Endothelial cell of umbilical vein (primary cell): ENCODE measurements at regions not wholly inside any gene's neighbourhood (a gene's known extent, or its start where the extent isn't known, plus 50 kb on each side); places are given as distances from the start of the nearest gene placed in this dataset.

Experiments
- BruUV-seq: library from RNA; stranded (reverse); fragments of 400-500 nt; replicated peaks from 2 replicates; lab custom pipeline; 2021; lab: Mats Ljungman, UMichigan
- CTCF ChIA-PET: fragments of 300-600, 350-600 bp; sonication (Branson Sonifier 250); formaldehyde crosslinking; loops from one replicate; lab custom pipeline; 2021; ENCODE audit warnings: antibody characterized with exemption, inconsistent platforms; lab: Charles Lee
- POLR2A ChIA-PET: fragments of 300-600, 350-600 bp; sonication (Branson Sonifier 250); formaldehyde crosslinking; loops from one replicate; lab custom pipeline; 2021; ENCODE audit warnings: antibody characterized with exemption, inconsistent platforms; lab: Charles Lee
- DNase-seq: peaks from one replicate; pipeline ENCODE4 v3.0.0-alpha.2; 2011; ENCODE audit warnings: low read depth, low spot score
- FAIRE-seq: peaks from 2 replicates; lab custom pipeline; 2011; peaks lifted over from hg19 to GRCh38; lab: Jason Lieb, UNC
- H2AFZ ChIP-seq: 2 replicates; pipeline ENCODE4 v1.6.0; 2012; ENCODE audit warnings: low read depth, low read length, control low read depth, inconsistent platforms
- H3K27ac ChIP-seq: 2 replicates; pipeline ENCODE4 v1.5.1; 2011; ENCODE audit warnings: low read depth, mild to moderate bottlenecking, control low read depth, low read length, moderate library complexity; ENCODE audit not compliant: insufficient read depth
- H3K27me3 ChIP-seq, 2 experiments: 2 replicates each; pipeline versions ENCODE4 v1.6.0 to v1.6.1; 2011; ENCODE audit warnings: low read length in 2 of 2, mixed read lengths in 1 of 2; ENCODE audit not compliant: control insufficient read depth in 2 of 2, insufficient read depth in 2 of 2
- H3K36me3 ChIP-seq, 2 experiments: 2 replicates in 1 of 2; 3 replicates in 1 of 2; pipeline ENCODE4 v1.5.1; 2011; ENCODE audit warnings: low read length in 2 of 2, mild to moderate bottlenecking in 1 of 2, moderate library complexity in 1 of 2; ENCODE audit not compliant: control insufficient read depth in 2 of 2, insufficient read depth in 2 of 2; ENCODE audit errors: extremely low read depth in 1 of 2
- H3K4me1 ChIP-seq: 3 replicates; pipeline ENCODE4 v1.5.1; 2011; ENCODE audit warnings: mild to moderate bottlenecking, low read length; ENCODE audit not compliant: control insufficient read depth, insufficient read depth; ENCODE audit errors: extremely low read depth
- H3K4me2 ChIP-seq: 2 replicates; pipeline ENCODE4 v1.6.1; 2011; ENCODE audit warnings: low read length, control low read depth, mixed read lengths; ENCODE audit not compliant: insufficient read depth
- H3K4me3 ChIP-seq, 3 experiments: fragments of 200-600 bp in 1 of 3; sonication (generic), shearing (Covaris generic) in 1 of 3; replicated peaks in 1 of 3; 2 replicates each; pipeline ENCODE4 v1.5.1; 2011 to 2016; ENCODE audit warnings: control low read depth in 3 of 3, low read length in 3 of 3, mild to moderate bottlenecking in 2 of 3, inconsistent platforms in 1 of 3, low read depth in 1 of 3, moderate library complexity in 1 of 3; ENCODE audit not compliant: insufficient read depth in 1 of 3
- H3K79me2 ChIP-seq: 2 replicates; pipeline ENCODE4 v1.6.0; 2012; ENCODE audit warnings: low read length, inconsistent platforms; ENCODE audit not compliant: control insufficient read depth, insufficient read depth
- H3K9ac ChIP-seq: replicated peaks from 2 replicates; pipeline ENCODE3; 2011; ENCODE audit warnings: low read length, control low read depth; ENCODE audit not compliant: insufficient read depth; ENCODE audit errors: extremely low read depth
- H3K9me1 ChIP-seq: replicated peaks from 3 replicates; pipeline ENCODE4 v1.6.0; 2011; ENCODE audit warnings: mild to moderate bottlenecking, low read length; ENCODE audit not compliant: control insufficient read depth, insufficient read depth; ENCODE audit errors: extremely low read depth
- H3K9me3 ChIP-seq: replicated peaks from 2 replicates; pipeline ENCODE4 v1.5.1; 2012; ENCODE audit warnings: low read length, inconsistent platforms; ENCODE audit not compliant: control insufficient read depth, insufficient read depth
- H4K20me1 ChIP-seq: replicated peaks from 2 replicates; pipeline ENCODE3; 2011; ENCODE audit warnings: mild to moderate bottlenecking, low read length; ENCODE audit not compliant: control insufficient read depth, insufficient read depth; ENCODE audit errors: extremely low read depth
- EZH2 ChIP-seq: IDR thresholded peaks from 2 replicates; pipeline ENCODE4 v1.6.1; 2012; ENCODE audit warnings: borderline replicate concordance, low read depth, mild to moderate bottlenecking, moderate library complexity, low read length, inconsistent platforms; ENCODE audit not compliant: severe bottlenecking
- FOS ChIP-seq: IDR thresholded peaks from 2 replicates; pipeline ENCODE4 v1.6.1; 2011; ENCODE audit warnings: mild to moderate bottlenecking, low read length, moderate library complexity, borderline replicate concordance; ENCODE audit not compliant: insufficient read depth
- GATA2 ChIP-seq: IDR thresholded peaks from 2 replicates; pipeline ENCODE4 v1.7.0; 2011; ENCODE audit warnings: low read depth, mild to moderate bottlenecking, moderate library complexity, mixed read lengths, low read length; ENCODE audit not compliant: insufficient read length, insufficient read depth
- JUN ChIP-seq: IDR thresholded peaks from 2 replicates; pipeline ENCODE4 v1.6.1; 2011; ENCODE audit warnings: borderline replicate concordance, low read depth; ENCODE audit not compliant: insufficient read length, insufficient read depth
- MAX ChIP-seq: IDR thresholded peaks from 2 replicates; pipeline ENCODE4 v1.6.1; 2011; ENCODE audit not compliant: insufficient read depth, insufficient read length
- MYC ChIP-seq: IDR thresholded peaks from one replicate; pipeline ENCODE4 v1.6.1; 2011; ENCODE audit warnings: mild to moderate bottlenecking, low read depth, low read length
- POLR2A ChIP-seq: IDR thresholded peaks from 2 replicates; pipeline ENCODE4 v1.6.1; 2012; ENCODE audit warnings: low read depth, mild to moderate bottlenecking, control low read depth, low read length
- POLR2AphosphoS5 ChIP-seq: IDR thresholded peaks from 2 replicates; pipeline ENCODE4 v1.6.1; 2012; ENCODE audit warnings: low read depth, mild to moderate bottlenecking, control low read depth, low read length, moderate library complexity; ENCODE audit not compliant: insufficient read depth
- dilution Hi-C: fragments of 300-500 bp; cut with MboI; formaldehyde crosslinking; loops from one replicate; pipeline ENCODE4 v1.15.0; 2019; ENCODE audit warnings: low sequenced_read_pairs; ENCODE audit not compliant: extremely low pct_ligation_motif_present
- intact Hi-C: fragments of 100-400 bp; cut with micrococcal nuclease; formaldehyde crosslinking; loops from one replicate; pipeline ENCODE4 v1.10.0; 2022
- TF ChIP-seq, protein P1 (sequence below), 2 donors: IDR thresholded peaks; 1 replicate in 1 of 2; 2 replicates in 1 of 2; pipeline ENCODE4 v1.5.1; 2011; ENCODE audit warnings: low read length in 2 of 2, mild to moderate bottlenecking in 2 of 2, moderate library complexity in 2 of 2, control low read depth in 1 of 2, inconsistent platforms in 1 of 2, low read depth in 1 of 2; ENCODE audit not compliant: insufficient read depth in 1 of 2; ENCODE audit errors: extremely low read depth in 1 of 2

DNA sequence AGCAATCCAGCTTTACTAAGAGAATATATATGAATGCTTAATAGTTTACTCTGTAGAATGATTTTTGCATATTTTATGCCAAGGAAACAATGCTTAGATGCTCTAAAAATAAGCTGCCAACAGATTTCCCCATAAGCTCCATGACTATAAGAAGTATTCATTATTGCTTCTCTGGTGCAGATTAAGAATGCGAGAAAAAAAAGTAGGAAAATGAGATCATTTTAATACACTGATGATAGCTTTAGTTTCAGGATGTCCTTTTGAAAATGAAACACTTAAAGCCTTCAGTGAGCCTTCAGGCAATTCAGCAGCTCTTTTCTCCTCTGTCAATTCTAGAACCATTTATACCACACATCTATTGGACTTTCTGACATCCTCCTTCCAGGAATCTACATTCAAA is 735.0 kb upstream of the POT1 start:
- TF ChIP-seq MYC: no peak
- TF ChIP-seq POLR2AphosphoS5: no peak
- TF ChIP-seq, protein P1, sequence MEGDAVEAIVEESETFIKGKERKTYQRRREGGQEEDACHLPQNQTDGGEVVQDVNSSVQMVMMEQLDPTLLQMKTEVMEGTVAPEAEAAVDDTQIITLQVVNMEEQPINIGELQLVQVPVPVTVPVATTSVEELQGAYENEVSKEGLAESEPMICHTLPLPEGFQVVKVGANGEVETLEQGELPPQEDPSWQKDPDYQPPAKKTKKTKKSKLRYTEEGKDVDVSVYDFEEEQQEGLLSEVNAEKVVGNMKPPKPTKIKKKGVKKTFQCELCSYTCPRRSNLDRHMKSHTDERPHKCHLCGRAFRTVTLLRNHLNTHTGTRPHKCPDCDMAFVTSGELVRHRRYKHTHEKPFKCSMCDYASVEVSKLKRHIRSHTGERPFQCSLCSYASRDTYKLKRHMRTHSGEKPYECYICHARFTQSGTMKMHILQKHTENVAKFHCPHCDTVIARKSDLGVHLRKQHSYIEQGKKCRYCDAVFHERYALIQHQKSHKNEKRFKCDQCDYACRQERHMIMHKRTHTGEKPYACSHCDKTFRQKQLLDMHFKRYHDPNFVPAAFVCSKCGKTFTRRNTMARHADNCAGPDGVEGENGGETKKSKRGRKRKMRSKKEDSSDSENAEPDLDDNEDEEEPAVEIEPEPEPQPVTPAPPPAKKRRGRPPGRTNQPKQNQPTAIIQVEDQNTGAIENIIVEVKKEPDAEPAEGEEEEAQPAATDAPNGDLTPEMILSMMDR (IDR thresholded peaks at IDR 0.05; ENCODE audit: extremely low read depth in 1 of 2, insufficient read depth in 1 of 2, low read depth in 1 of 2, low read length in 2 of 2): no peak
- no peak for TF ChIP-seq FOS
- no peak for TF ChIP-seq MAX
- no peak for TF ChIP-seq EZH2
- TF ChIP-seq JUN: no peak
- TF ChIP-seq GATA2: no peak
- no peak for TF ChIP-seq POLR2A
- CTCF ChIA-PET: interaction anchor here (0.6 to 10.2 kb wide), 4 partner anchors 9 to 604 kb away, joined by 3 to 297 read pairs (median 4); no protein-coding TSS in a partner anchor
- H3K27ac ChIP-seq: no peak overlapping the region
- no peaks in the 10 kb centered on the region for H3K4me1 ChIP-seq
- dilution Hi-C loops: no loop called here
- H3K4me3 ChIP-seq: no peak overlapping the region
- BruUV-seq: no TSS peak
- no peak overlapping the region for H3K9ac ChIP-seq
- H3K27me3 ChIP-seq: no peaks in the 10 kb centered on the region
- H3K9me3 ChIP-seq: no peaks in the 10 kb centered on the region
- no peak for DNase-seq
- intact Hi-C loops: no loop called here
- no peaks in the 10 kb centered on the region for H3K9me1 ChIP-seq
- no peak overlapping the region for H2AFZ ChIP-seq
- H3K79me2 ChIP-seq: no peaks in the 10 kb centered on the region
- no peaks in the 10 kb centered on the region for H4K20me1 ChIP-seq
- no peak for FAIRE-seq
- no peaks in the 10 kb centered on the region for H3K36me3 ChIP-seq
- POLR2A ChIA-PET: no interaction called here
- no peak overlapping the region for H3K4me2 ChIP-seq
